HEK293 (cell line): ENCODE measurements at regions not wholly inside any gene's neighbourhood (a gene's known extent, or its start where the extent isn't known, plus 50 kb on each side); places are given as distances from the start of the nearest gene placed in this dataset.

Experiments
- CTCF ChIA-PET: fragments of 350-600 bp; formaldehyde crosslinking; extraction: SDS; loops from one replicate; lab custom pipeline; 2021; ENCODE audit warnings: antibody characterized with exemption; lab: Yijun Ruan, JAX
- POLR2A ChIA-PET: fragments of 300-600 bp; formaldehyde crosslinking; extraction: SDS; loops from one replicate; lab custom pipeline; 2020; ENCODE audit warnings: antibody characterized with exemption, inconsistent platforms; lab: Yijun Ruan, JAX
- H3K27ac ChIP-seq: fragments of 200-500 bp; sonication (Bioruptor generic); 2 replicates; pipeline ENCODE4 v1.5.1; 2014; ENCODE audit warnings: low read depth, low read length, control low read depth, inconsistent platforms; ENCODE audit errors: extremely low read depth
- H3K36me3 ChIP-seq, 2 experiments: fragments of 200-500 bp in 1 of 2; sonication (Bioruptor generic) in 1 of 2; 1 replicate in 1 of 2; 2 replicates in 1 of 2; pipeline ENCODE4 v1.5.1; 2014 to 2017; ENCODE audit warnings: inconsistent platforms in 2 of 2, low read length in 2 of 2; ENCODE audit not compliant: control insufficient read depth in 2 of 2, insufficient read depth in 1 of 2
- H3K4me1 ChIP-seq: fragments of 200-500 bp; sonication (Bioruptor generic); 2 replicates; pipeline ENCODE4 v1.5.1; 2014; ENCODE audit warnings: mild to moderate bottlenecking, low read length, inconsistent platforms; ENCODE audit not compliant: control insufficient read depth, insufficient read depth
- H3K4me3 ChIP-seq: 2 replicates; pipeline ENCODE4 v1.5.1; 2011; ENCODE audit warnings: low read depth, mild to moderate bottlenecking, control low read depth, low read length, moderate library complexity
- H3K9me3 ChIP-seq: fragments of 200-500 bp; sonication (Bioruptor generic); 2 replicates; pipeline ENCODE4 v1.5.1; 2014; ENCODE audit warnings: low read depth, low read length, inconsistent platforms; ENCODE audit not compliant: control insufficient read depth, insufficient read depth
- IKZF3 ChIP-seq: fragments of 450-650 bp; IDR thresholded peaks from 2 replicates; pipeline ENCODE4 v1.5.0; 2018; ENCODE audit warnings: missing biosample characterization, mild to moderate bottlenecking, missing genetic modification characterization, moderate library complexity
- PRDM10 ChIP-seq: fragments of 450-650 bp; formaldehyde crosslinking; IDR thresholded peaks from 2 replicates; pipeline ENCODE4 v1.5.1; 2016; ENCODE audit warnings: missing biosample characterization, missing genetic modification characterization
- ZNF132 ChIP-seq: fragments of 450-650 bp; formaldehyde crosslinking; IDR thresholded peaks from 2 replicates; pipeline ENCODE4 v1.5.1; 2017; ENCODE audit warnings: missing biosample characterization, missing genetic modification characterization, borderline replicate concordance
- ZNF24 ChIP-seq: fragments of 450-650 bp; formaldehyde crosslinking; IDR thresholded peaks from 2 replicates; pipeline ENCODE4 v1.5.1; 2016; ENCODE audit warnings: missing biosample characterization, missing genetic modification characterization
- ZNF37A ChIP-seq: fragments of 450-650 bp; IDR thresholded peaks from 2 replicates; pipeline ENCODE4 v1.5.1; 2018; ENCODE audit warnings: missing biosample characterization, missing genetic modification characterization
- ZNF423 ChIP-seq: fragments of 450-650 bp; formaldehyde crosslinking; IDR thresholded peaks from 2 replicates; pipeline ENCODE4 v1.5.1; 2016; ENCODE audit warnings: missing biosample characterization, missing genetic modification characterization
- ZNF561 ChIP-seq: fragments of 450-650 bp; IDR thresholded peaks from 2 replicates; pipeline ENCODE4 v1.5.1; 2018; ENCODE audit warnings: missing biosample characterization, missing genetic modification characterization, borderline replicate concordance
- ZSCAN30 ChIP-seq: fragments of 450-650 bp; IDR thresholded peaks from 2 replicates; pipeline ENCODE4 v1.5.1; 2018; ENCODE audit warnings: missing biosample characterization, mild to moderate bottlenecking, missing genetic modification characterization, moderate library complexity
- ZSCAN4 ChIP-seq: fragments of 450-650 bp; formaldehyde crosslinking; IDR thresholded peaks from 2 replicates; pipeline ENCODE4 v1.5.1; 2017; ENCODE audit warnings: missing biosample characterization, missing genetic modification characterization
- TF ChIP-seq, protein P1 (sequence below): fragments of 450-650 bp; formaldehyde crosslinking; conservative IDR thresholded peaks from 2 replicates; pipeline ENCODE4 v1.5.1; 2016; ENCODE audit warnings: low read depth, missing biosample characterization, missing genetic modification characterization
- TF ChIP-seq, protein P2 (sequence below): fragments of 450-650 bp; formaldehyde crosslinking; IDR thresholded peaks from 2 replicates; pipeline ENCODE4 v1.5.1; 2017; ENCODE audit warnings: missing biosample characterization, missing genetic modification characterization

GRCh38 chr5:53367727-53368126 lies 112.7 kb upstream of the FST start (continued):
- TF ChIP-seq ZNF37A (tag by site-specific recombination) (no peak), ZSCAN4 (tag by site-specific recombination) (no peak)

DNA sequence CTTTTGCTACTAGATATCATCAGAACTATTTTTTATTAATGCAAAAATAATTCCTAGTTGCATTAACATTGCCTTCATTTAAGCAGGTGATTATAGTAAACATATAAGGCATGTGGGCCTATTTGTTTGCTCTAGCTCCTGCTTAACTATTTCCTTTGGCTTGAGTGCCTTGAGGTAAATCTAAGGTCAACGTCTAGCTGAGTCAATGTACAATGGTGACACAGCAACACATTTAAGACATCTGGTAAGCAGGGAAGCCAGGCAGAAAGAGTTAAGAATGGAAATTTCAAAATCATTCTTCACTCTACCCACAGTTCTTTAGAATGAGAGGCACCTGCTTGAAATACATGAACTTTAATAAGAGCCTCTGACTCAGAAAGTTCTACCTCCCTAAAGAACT lies 111.9 kb upstream of the FST start:
- TF ChIP-seq, protein P1, sequence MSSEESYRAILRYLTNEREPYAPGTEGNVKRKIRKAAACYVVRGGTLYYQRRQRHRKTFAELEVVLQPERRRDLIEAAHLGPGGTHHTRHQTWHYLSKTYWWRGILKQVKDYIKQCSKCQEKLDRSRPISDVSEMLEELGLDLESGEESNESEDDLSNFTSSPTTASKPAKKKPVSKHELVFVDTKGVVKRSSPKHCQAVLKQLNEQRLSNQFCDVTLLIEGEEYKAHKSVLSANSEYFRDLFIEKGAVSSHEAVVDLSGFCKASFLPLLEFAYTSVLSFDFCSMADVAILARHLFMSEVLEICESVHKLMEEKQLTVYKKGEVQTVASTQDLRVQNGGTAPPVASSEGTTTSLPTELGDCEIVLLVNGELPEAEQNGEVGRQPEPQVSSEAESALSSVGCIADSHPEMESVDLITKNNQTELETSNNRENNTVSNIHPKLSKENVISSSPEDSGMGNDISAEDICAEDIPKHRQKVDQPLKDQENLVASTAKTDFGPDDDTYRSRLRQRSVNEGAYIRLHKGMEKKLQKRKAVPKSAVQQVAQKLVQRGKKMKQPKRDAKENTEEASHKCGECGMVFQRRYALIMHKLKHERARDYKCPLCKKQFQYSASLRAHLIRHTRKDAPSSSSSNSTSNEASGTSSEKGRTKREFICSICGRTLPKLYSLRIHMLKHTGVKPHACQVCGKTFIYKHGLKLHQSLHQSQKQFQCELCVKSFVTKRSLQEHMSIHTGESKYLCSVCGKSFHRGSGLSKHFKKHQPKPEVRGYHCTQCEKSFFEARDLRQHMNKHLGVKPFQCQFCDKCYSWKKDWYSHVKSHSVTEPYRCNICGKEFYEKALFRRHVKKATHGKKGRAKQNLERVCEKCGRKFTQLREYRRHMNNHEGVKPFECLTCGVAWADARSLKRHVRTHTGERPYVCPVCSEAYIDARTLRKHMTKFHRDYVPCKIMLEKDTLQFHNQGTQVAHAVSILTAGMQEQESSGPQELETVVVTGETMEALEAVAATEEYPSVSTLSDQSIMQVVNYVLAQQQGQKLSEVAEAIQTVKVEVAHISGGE: no peak
- no peak for TF ChIP-seq IKZF3
- TF ChIP-seq ZNF423 (tag by site-specific recombination): no peak
- no peak for TF ChIP-seq ZNF24 (tag by site-specific recombination)
- TF ChIP-seq PRDM10 (tag by site-specific recombination): no peak
- TF ChIP-seq ZSCAN30 (tag by site-specific recombination): no peak
- no peak for TF ChIP-seq ZNF561 (tag by site-specific recombination)
- TF ChIP-seq, protein P2, sequence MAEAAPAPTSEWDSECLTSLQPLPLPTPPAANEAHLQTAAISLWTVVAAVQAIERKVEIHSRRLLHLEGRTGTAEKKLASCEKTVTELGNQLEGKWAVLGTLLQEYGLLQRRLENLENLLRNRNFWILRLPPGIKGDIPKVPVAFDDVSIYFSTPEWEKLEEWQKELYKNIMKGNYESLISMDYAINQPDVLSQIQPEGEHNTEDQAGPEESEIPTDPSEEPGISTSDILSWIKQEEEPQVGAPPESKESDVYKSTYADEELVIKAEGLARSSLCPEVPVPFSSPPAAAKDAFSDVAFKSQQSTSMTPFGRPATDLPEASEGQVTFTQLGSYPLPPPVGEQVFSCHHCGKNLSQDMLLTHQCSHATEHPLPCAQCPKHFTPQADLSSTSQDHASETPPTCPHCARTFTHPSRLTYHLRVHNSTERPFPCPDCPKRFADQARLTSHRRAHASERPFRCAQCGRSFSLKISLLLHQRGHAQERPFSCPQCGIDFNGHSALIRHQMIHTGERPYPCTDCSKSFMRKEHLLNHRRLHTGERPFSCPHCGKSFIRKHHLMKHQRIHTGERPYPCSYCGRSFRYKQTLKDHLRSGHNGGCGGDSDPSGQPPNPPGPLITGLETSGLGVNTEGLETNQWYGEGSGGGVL (tag by site-specific recombination): no peak
- TF ChIP-seq, all 188 proteins: peak for 0
- Histone ChIP-seq H3K36me3 (no peaks in the 10 kb centered on the region), H3K4me3 (no peak overlapping the region), H3K27ac (no peak overlapping the region), H3K4me1 (no peaks in the 10 kb centered on the region), H3K9me3 (no peaks in the 10 kb centered on the region)
- ChIA-PET POLR2A (no interaction called here), CTCF (interaction anchor here (0.6 kb wide), 1 partner anchor 253 kb away, joined by 3 read pairs; no protein-coding TSS in a partner anchor)

GRCh38 chr5:53368966-53369605 lies 111.3 kb upstream of the FST start:
- POLR2A ChIA-PET: no interaction called here
- Histone ChIP-seq H3K4me1 (no peaks in the 10 kb centered on the region), H3K4me3 (no peak overlapping the region), H3K36me3 (no peaks in the 10 kb centered on the region), H3K9me3 (no peaks in the 10 kb centered on the region), H3K27ac (no peak overlapping the region)
- CTCF ChIA-PET: interaction anchor here (0.6 kb wide), 1 partner anchor 254 kb away, joined by 3 read pairs; no protein-coding TSS in a partner anchor
- TF ChIP-seq ZNF132 (tag by site-specific recombination): no peak
